Kidney (tissue), 13 donors: ENCODE measurements at regions not wholly inside any gene's neighbourhood (a gene's known extent, or its start where the extent isn't known, plus 50 kb on each side); places are given as distances from the start of the nearest gene placed in this dataset.

Source experiments
- DNase-seq, 5 donors: peaks; one replicate each; pipeline ENCODE4 v3.0.0-alpha.2; 2013 to 2020
- FAIRE-seq: peaks from 2 replicates; lab custom pipeline; 2012; peaks lifted over from hg19 to GRCh38; lab: Jason Lieb, UNC
- H3K27ac ChIP-seq, 2 donors: one replicate each; pipeline ENCODE4 v1.7.0; 2013; ENCODE audit warnings: low read depth in 2 of 2, low read length in 2 of 2, inconsistent platforms in 1 of 2
- H3K27me3 ChIP-seq: one replicate; pipeline ENCODE4 v1.7.1; 2013; ENCODE audit warnings: low read length, inconsistent platforms; ENCODE audit not compliant: control insufficient read depth, insufficient read depth
- H3K36me3 ChIP-seq, 3 donors: one replicate each; pipeline versions ENCODE4 v1.7.0 to v1.7.1; 2013; ENCODE audit warnings: low read length in 3 of 3, control low read depth in 1 of 3, inconsistent platforms in 1 of 3; ENCODE audit not compliant: insufficient read depth in 3 of 3, control insufficient read depth in 2 of 3
- H3K4me1 ChIP-seq, 3 donors: one replicate each; pipeline versions ENCODE4 v1.7.0 to v1.7.1; 2013; ENCODE audit warnings: low read length in 3 of 3, inconsistent platforms in 1 of 3, low read depth in 1 of 3; ENCODE audit not compliant: control insufficient read depth in 2 of 3, insufficient read depth in 2 of 3
- H3K4me3 ChIP-seq, 3 donors: one replicate each; pipeline versions ENCODE4 v1.7.0 to v1.8.1; 2013; ENCODE audit warnings: low read length in 3 of 3, control low read depth in 1 of 3, inconsistent platforms in 1 of 3
- H3K9ac ChIP-seq, 3 donors: one replicate each; pipeline versions ENCODE4 v1.7.0 to v1.7.1; 2013; ENCODE audit warnings: low read length in 3 of 3, control low read depth in 1 of 3, inconsistent platforms in 1 of 3
- H3K9me3 ChIP-seq, 3 donors: one replicate each; pipeline versions ENCODE4 v1.7.0 to v1.7.1; 2013; ENCODE audit warnings: low read length in 3 of 3, control low read depth in 1 of 3, inconsistent platforms in 1 of 3; ENCODE audit not compliant: control insufficient read depth in 2 of 3, insufficient read depth in 1 of 3
- intact Hi-C: fragments of 100-400 bp; cut with DNase I; formaldehyde crosslinking; loops from one replicate; pipeline ENCODE4 v1.11.1; 2022
- TF ChIP-seq, protein P1 (sequence below): IDR thresholded peaks from 3 replicates; pipeline ENCODE4 v1.5.1; 2012; ENCODE audit warnings: mild to moderate bottlenecking, moderate library complexity, borderline replicate concordance; ENCODE audit not compliant: insufficient read depth; ENCODE audit errors: extremely low read depth
- donor health status: control.
- donor health status: control.
- donor health status: control.
- donor health status: control.
- donor health status: control.
- donor health status: DM: yes; HTN: yes; CAD: no.
- donor health status: Normal renal cell carcinoma (clear cell type).

DNA sequence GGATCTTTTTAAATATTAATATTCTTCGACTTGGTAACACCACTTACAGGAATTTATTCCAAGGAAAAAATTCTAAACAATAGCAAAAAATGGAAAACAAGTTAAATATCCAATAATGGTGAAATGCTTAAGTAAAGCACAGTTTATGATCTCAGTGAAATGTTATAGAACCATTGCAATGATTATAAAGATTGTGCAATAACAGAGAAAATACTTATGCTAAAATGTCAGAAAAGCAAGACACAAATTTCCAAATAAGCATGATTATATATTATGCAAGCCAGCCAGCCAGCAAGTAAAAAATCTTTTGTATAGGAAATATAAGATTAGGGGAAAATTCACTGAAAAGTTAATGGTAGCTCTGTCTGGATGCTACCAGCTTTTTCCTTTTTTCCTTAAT, 102.7 kb upstream of the EFNA5 start:
- no peaks in the 10 kb centered on the region for H3K9me3 ChIP-seq
- TF ChIP-seq, protein P1, sequence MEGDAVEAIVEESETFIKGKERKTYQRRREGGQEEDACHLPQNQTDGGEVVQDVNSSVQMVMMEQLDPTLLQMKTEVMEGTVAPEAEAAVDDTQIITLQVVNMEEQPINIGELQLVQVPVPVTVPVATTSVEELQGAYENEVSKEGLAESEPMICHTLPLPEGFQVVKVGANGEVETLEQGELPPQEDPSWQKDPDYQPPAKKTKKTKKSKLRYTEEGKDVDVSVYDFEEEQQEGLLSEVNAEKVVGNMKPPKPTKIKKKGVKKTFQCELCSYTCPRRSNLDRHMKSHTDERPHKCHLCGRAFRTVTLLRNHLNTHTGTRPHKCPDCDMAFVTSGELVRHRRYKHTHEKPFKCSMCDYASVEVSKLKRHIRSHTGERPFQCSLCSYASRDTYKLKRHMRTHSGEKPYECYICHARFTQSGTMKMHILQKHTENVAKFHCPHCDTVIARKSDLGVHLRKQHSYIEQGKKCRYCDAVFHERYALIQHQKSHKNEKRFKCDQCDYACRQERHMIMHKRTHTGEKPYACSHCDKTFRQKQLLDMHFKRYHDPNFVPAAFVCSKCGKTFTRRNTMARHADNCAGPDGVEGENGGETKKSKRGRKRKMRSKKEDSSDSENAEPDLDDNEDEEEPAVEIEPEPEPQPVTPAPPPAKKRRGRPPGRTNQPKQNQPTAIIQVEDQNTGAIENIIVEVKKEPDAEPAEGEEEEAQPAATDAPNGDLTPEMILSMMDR, result no peak
- DNase-seq (no peak), FAIRE-seq (no peak)
- H3K4me3 ChIP-seq, result no peak overlapping the region
- no peak overlapping the region for H3K27ac ChIP-seq
- intact Hi-C loops, result no loop called here
- no peaks in the 10 kb centered on the region for H3K4me1 ChIP-seq
- no peak overlapping the region for H3K9ac ChIP-seq
- no peaks in the 10 kb centered on the region for H3K27me3 ChIP-seq
- H3K36me3 ChIP-seq, result no peaks in the 10 kb centered on the region

DNA sequence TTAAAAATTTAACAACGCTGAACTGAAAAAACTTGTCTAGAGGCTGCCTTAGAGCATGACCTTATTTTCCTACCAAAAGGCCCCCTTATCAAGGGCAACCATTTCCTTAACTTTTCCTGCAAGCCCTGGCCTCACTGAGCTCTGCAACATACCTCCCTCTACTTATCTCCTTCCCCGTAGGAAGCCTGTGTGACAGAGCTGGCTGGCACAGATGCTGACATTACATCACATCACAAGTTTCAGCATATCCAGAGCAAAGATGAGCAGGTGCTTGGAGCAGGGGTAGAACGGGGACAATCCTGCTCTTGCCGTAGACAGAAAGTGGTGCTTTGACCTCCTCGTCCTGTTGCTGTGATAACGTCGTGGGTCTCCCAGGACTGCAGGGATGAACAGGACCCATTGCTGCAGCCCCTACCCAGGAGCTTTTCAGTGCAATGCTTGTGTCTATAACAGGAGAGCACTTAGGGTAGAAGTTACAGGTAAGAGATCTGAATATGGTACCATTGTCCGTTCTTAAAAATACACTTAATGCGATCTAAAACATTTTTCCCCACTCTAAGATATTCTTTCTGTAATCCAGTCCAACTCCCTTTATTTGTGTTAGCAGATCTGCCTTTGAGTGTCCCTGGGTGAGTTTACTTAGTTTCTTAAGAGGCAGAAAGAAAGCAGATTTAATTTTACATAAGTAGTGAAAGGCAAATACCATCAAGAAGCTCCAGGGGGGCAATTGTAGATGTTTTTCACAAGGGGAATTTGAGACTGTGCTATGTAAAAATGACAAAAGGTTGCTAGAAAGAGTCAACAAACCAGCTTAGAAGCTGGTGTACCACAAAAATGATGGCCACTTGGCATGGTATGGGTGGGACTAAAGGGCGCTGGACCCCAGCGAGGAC, 101.9 kb upstream of the EFNA5 start:
- Histone ChIP-seq H3K9ac (no peak overlapping the region), H3K36me3 (no peaks in the 10 kb centered on the region), H3K4me3 (no peak overlapping the region), H3K27ac (no peak overlapping the region), H3K4me1 (no peaks in the 10 kb centered on the region), H3K27me3 (no peaks in the 10 kb centered on the region), H3K9me3 (no peaks in the 10 kb centered on the region)
- DNase-seq, result no peak
- intact Hi-C loops, result no loop called here
- TF ChIP-seq, protein P1, result no peak
- no peak for FAIRE-seq

DNA sequence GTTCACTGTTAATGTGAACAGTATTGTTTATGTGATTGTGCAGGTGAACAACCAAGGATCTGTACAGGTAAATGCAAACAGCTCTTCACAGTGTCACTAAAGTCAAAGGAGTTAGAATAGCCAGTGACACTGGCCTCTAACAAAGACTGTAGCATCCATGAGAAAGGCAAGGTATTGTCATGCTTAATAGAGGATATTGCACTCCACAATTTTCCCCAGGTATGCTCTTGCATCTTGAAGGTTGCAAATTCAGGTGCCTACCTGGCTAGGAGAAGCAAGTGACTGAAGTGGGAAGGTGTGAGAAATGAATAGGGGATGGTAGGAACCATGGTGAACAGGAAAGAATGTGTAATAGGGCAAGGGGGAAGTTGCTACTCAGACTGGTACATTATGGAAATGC, 101.2 kb upstream of the EFNA5 start:
- FAIRE-seq, result no peak

More for the DNA sequence above, 101.2 kb upstream of the EFNA5 start:
- H3K9me3 ChIP-seq, result no peaks in the 10 kb centered on the region
- no peak for DNase-seq
- H3K4me3 ChIP-seq, result no peak overlapping the region
- H3K27ac ChIP-seq, result no peak overlapping the region
- TF ChIP-seq, protein P1, result no peak
- no peaks in the 10 kb centered on the region for H3K36me3 ChIP-seq
- no peaks in the 10 kb centered on the region for H3K4me1 ChIP-seq
- H3K9ac ChIP-seq, result no peak overlapping the region
- intact Hi-C loops, result no loop called here
- H3K27me3 ChIP-seq, result no peaks in the 10 kb centered on the region
